GM19035 (cell line): ENCODE measurements at regions not wholly inside any gene's neighbourhood (a gene's known extent, or its start where the extent isn't known, plus 50 kb on each side); places are given as distances from the start of the nearest gene placed in this dataset.

ENCODE experiments used
- ATAC-seq: cut with Tn5 transposase; IDR thresholded peaks from one replicate; pipeline ENCODE4 v1.9.1; 2021; ENCODE audit not compliant: unreplicated experiment

GRCh38 chr14:101224356-101225156, 321.0 kb upstream of the RTL1 start:
- ATAC-seq = no peak

GRCh38 chr14:101225157-101226152, 321.9 kb upstream of the RTL1 start:
- no peak for ATAC-seq

GRCh38 chr14:101226265-101226602, 322.7 kb upstream of the RTL1 start:
- no peak for ATAC-seq

GRCh38 chr14:101226603-101227425, 323.3 kb upstream of the RTL1 start:
- ATAC-seq = no peak

GRCh38 chr14:101227611-101228594, 324.4 kb upstream of the RTL1 start:
- ATAC-seq = no peak

GRCh38 chr14:101228949-101229541, 325.5 kb upstream of the RTL1 start:
- ATAC-seq = no peak

- no peak for ATAC-seq
Observed at GRCh38 chr14:101229666-101230065, 326.1 kb upstream of the RTL1 start.

GRCh38 chr14:101230161-101230850, 326.8 kb upstream of the RTL1 start:
- no peak for ATAC-seq

GRCh38 chr14:101230851-101231550, 327.5 kb upstream of the RTL1 start:
- ATAC-seq = no peak

- no peak for ATAC-seq
Observed at GRCh38 chr14:101231828-101232227, 328.3 kb upstream of the RTL1 start.

GRCh38 chr14:101232340-101233020, 328.8 kb upstream of the DIO3 start:
- ATAC-seq = no peak

- no peak for ATAC-seq
Observed at GRCh38 chr14:101233021-101233366, 328.3 kb upstream of the DIO3 start.

GRCh38 chr14:101233391-101233790, 327.9 kb upstream of the DIO3 start:
- no peak for ATAC-seq

GRCh38 chr14:101233808-101234207, 327.5 kb upstream of the DIO3 start:
- ATAC-seq = no peak

GRCh38 chr14:101234244-101234937, 326.9 kb upstream of the DIO3 start:
- no peak for ATAC-seq

GRCh38 chr14:101234999-101235334, 326.3 kb upstream of the DIO3 start:
- ATAC-seq = no peak

GRCh38 chr14:101235335-101236103, 325.8 kb upstream of the DIO3 start:
- ATAC-seq = no peak
